K562 (cell line): ENCODE measurements at regions not wholly inside any gene's neighbourhood (a gene's known extent, or its start where the extent isn't known, plus 50 kb on each side); places are given as distances from the start of the nearest gene placed in this dataset.

Experiments used
- TF ChIP-seq, protein P1 (sequence below), 2 experiments: fragments of 450-650 bp; formaldehyde crosslinking in 1 of 2; IDR thresholded peaks; 2 replicates each; pipeline versions ENCODE4 v1.4.0 to v1.6.1; 2014 to 2020; ENCODE audit warnings: mild to moderate bottlenecking in 2 of 2, borderline replicate concordance in 1 of 2, low read depth in 1 of 2

DNA sequence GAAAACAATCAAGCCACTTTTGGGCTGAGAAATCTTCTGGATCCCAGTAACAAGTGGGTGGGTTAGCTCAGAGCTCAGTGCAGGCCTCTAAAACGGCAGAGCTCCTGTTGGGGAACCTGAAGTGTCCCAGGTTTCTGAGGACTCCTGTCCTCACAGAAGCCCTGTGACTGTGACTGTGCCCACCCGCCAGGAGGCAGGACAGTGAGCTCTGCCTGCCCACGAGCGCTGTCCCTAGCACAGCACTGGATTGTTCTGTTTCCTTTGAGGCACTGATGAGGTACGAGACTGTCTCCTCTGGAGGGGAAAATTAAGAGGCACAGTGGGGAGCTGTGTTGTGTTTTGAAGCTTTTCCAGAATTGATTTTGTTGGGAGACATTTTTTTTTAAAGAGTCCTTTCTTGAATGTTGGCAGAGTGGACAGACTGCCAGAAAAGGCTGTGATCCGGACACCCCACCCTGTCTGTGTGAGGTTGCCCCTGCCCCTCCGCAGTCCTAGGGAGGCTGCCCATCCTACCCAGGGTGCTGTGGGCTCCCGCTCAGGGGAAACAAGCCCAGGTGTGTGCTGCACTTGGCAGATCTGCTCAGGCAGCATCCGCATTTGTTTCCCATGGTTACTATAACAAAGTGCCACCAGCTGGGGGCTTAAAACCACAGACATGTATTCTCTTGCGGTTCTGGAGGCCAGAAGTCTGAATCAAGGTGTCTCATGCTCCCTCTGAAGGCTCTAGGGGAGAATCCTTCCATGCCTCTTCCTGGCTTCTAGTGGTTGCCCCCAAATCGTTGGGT is 66.6 kb upstream of the LARS2 start (continued):
- TF ChIP-seq, protein P1, sequence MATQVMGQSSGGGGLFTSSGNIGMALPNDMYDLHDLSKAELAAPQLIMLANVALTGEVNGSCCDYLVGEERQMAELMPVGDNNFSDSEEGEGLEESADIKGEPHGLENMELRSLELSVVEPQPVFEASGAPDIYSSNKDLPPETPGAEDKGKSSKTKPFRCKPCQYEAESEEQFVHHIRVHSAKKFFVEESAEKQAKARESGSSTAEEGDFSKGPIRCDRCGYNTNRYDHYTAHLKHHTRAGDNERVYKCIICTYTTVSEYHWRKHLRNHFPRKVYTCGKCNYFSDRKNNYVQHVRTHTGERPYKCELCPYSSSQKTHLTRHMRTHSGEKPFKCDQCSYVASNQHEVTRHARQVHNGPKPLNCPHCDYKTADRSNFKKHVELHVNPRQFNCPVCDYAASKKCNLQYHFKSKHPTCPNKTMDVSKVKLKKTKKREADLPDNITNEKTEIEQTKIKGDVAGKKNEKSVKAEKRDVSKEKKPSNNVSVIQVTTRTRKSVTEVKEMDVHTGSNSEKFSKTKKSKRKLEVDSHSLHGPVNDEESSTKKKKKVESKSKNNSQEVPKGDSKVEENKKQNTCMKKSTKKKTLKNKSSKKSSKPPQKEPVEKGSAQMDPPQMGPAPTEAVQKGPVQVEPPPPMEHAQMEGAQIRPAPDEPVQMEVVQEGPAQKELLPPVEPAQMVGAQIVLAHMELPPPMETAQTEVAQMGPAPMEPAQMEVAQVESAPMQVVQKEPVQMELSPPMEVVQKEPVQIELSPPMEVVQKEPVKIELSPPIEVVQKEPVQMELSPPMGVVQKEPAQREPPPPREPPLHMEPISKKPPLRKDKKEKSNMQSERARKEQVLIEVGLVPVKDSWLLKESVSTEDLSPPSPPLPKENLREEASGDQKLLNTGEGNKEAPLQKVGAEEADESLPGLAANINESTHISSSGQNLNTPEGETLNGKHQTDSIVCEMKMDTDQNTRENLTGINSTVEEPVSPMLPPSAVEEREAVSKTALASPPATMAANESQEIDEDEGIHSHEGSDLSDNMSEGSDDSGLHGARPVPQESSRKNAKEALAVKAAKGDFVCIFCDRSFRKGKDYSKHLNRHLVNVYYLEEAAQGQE (IDR thresholded peaks at IDR 0.05; ENCODE audit: borderline replicate concordance) = 0 out of 2 replicates have a peak, but pooled peaks have one; percentile 8
- TF ChIP-seq, protein P1 (CRISPR knock-in tag; IDR thresholded peaks at IDR 0.05; ENCODE audit: low read depth) = no peak
